AG04450 (cell line): ENCODE measurements at regions not wholly inside any gene's neighbourhood (a gene's known extent, or its start where the extent isn't known, plus 50 kb on each side); places are given as distances from the start of the nearest gene placed in this dataset.

ENCODE experiments used
- CTCF ChIA-PET: fragments of 300-600, 350-600 bp; formaldehyde crosslinking; extraction: SDS; loops from one replicate; lab custom pipeline; 2022; ENCODE audit warnings: antibody characterized with exemption, inconsistent platforms; lab: Charles Lee
- POLR2A ChIA-PET: fragments of 350-600 bp; formaldehyde crosslinking; extraction: SDS; loops from one replicate; lab custom pipeline; 2021; ENCODE audit warnings: antibody characterized with exemption, inconsistent platforms; lab: Yijun Ruan, JAX
- DNase-seq: peaks from one replicate; pipeline ENCODE4 v3.0.0-alpha.2; 2011; ENCODE audit warnings: low read depth, low spot score
- H3K27ac ChIP-seq: one replicate; pipeline ENCODE4 v1.5.1; 2012; ENCODE audit warnings: low read depth, low read length, control low read depth
- H3K27me3 ChIP-seq: one replicate; pipeline ENCODE4 v1.6.0; 2012; ENCODE audit warnings: low read length; ENCODE audit not compliant: control insufficient read depth, insufficient read depth
- H3K4me3 ChIP-seq: 2 replicates; pipeline ENCODE4 v1.5.1; 2011; ENCODE audit warnings: mild to moderate bottlenecking, low read depth, low read length, control low read depth
- H3K9me3 ChIP-seq: 2 replicates; pipeline ENCODE4 v1.5.1; 2012; ENCODE audit warnings: low read length; ENCODE audit not compliant: control insufficient read depth, insufficient read depth
- CTCF ChIP-seq: IDR thresholded peaks from 2 replicates; pipeline ENCODE4 v1.5.1; 2011; ENCODE audit warnings: low read depth, low read length, control low read depth, inconsistent platforms

DNA sequence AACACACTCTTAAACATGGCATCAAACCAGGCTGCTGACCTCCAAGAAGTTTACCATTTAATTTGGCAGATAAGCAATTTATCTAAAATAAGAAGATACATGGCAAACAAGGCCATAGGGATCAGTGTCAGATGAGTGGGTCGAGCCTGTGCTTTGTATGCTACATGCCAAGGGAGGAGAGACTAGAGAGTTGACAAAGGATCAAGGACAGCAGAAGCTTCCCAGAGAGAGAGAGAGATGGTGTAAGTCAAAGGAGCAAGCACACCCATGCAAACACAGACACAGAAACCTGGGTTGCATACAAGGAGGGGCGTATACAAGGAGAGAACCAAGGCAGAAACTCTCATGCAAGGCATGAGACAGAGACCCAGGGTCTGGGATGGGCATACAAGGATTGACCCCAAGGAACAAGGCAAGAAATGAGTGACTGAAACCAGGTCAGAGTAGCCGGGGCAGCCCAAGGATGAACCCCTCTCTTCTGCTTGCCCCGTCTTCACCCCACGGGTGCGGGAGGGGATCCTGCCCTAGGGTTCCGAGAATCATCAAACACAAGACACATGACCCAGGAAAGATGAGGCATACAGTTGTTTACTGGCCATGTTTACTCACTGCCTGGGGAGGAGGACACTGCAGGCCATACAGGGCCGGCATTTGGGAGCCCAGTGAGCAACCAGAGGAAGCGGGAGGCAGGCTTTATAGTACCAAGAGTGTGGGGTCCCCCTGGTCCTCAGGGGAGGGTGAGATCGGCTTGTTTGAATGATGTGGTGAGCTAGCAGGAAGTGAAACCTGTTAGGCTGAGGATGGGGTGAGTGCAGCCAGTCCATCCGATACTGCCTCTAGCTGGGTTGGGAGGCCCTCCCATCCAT lies 529.2 kb upstream of the ID2 start:
- POLR2A ChIA-PET, result no interaction called here
- TF ChIP-seq CTCF, result no peak

DNA sequence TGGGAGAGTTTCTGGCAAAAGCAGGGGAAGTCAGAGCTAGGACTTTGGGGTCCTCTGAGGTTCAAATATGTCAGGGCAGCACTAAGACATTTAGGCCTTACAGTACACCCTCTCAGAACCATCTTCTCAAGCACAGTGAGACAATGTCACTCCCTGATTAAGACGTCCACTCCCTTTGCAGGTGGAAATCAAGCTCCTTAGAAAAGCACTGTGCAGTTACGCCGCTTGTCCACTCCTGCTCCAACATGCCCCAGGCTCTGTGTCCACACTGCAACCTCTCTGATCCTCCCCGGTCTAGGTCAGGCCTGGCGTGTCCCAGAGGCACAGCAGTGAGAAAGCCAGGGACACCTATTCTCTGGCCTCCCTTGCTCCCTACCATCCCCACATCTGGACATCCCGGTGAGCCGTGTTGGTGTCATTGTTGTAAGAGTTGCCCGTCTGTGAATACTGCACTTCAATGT lies 528.6 kb upstream of the ID2 start:
- Histone ChIP-seq H3K27me3 (no peaks in the 10 kb centered on the region), H3K9me3 (peaks cover 3% of the 10 kb centered on the region; the same call in 1 of the 2 replicates), H3K27ac (no peak overlapping the region), H3K4me3 (no peak overlapping the region)
- CTCF ChIA-PET, result no interaction called here
- POLR2A ChIA-PET, result interaction anchor here (0.7 kb wide), 1 partner anchor 15 kb away, joined by 5 read pairs; no protein-coding TSS in a partner anchor
- TF ChIP-seq CTCF, result no peak
- no peak for DNase-seq

More for the DNA sequence above, 529.2 kb upstream of the ID2 start:
- Histone ChIP-seq H3K27ac (no peak overlapping the region), H3K27me3 (no peaks in the 10 kb centered on the region), H3K9me3 (peaks cover 3% of the 10 kb centered on the region; the same call in 1 of the 2 replicates), H3K4me3 (no peak overlapping the region)
- DNase-seq, result no peak
- CTCF ChIA-PET, result no interaction called here

- Histone ChIP-seq H3K27ac (no peak overlapping the region), H3K27me3 (no peaks in the 10 kb centered on the region), H3K4me3 (no peak overlapping the region), H3K9me3 (peaks cover 3% of the 10 kb centered on the region; the same call in 1 of the 2 replicates)
- POLR2A ChIA-PET, result interaction anchor here (0.7 kb wide), 1 partner anchor 14 kb away, joined by 5 read pairs; no protein-coding TSS in a partner anchor
- TF ChIP-seq CTCF, result no peak
- no peak for DNase-seq
- CTCF ChIA-PET, result no interaction called here
Measured at GRCh38 chr2:8154270-8154669, 527.6 kb upstream of the ID2 start.

DNA sequence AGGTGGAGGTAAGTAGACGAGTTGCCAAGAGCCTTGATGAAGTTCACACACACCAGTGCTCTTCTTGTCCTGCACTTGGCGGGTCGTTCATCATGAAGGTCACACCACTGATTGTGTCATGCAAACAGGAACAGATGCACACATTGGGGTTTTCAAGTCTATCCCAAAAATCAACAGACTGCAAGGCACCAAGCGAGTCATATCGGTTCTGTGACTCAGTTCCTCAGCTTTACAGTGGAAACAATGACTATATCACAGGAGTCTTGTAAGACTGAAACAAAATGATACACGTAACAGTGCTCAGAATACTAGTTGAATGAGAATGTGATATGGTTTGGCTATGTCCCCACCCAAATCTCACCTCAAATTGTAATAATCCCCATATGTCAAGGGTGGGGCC lies 526.9 kb upstream of the ID2 start:
- ChIA-PET CTCF (no interaction called here), POLR2A (no interaction called here)
- H3K27ac ChIP-seq, result no peak overlapping the region
- no peak for TF ChIP-seq CTCF
- no peak for DNase-seq
- no peak overlapping the region for H3K4me3 ChIP-seq
- no peaks in the 10 kb centered on the region for H3K27me3 ChIP-seq
- peaks cover 3% of the 10 kb centered on the region; the same call in 1 of the 2 replicates for H3K9me3 ChIP-seq
